Ovary (tissue), 7 donors: ENCODE measurements at regions not wholly inside any gene's neighbourhood (a gene's known extent, or its start where the extent isn't known, plus 50 kb on each side); places are given as distances from the start of the nearest gene placed in this dataset.

Source experiments
- DNase-seq, 5 donors: peaks; one replicate each; pipeline ENCODE4 v3.0.0-alpha.2; 2019 to 2020
- H3K27ac ChIP-seq, 2 donors: fragments of 200-600 bp; one replicate each; pipeline versions ENCODE4 v1.5.1 to v1.8.0; 2019 to 2022
- H3K27me3 ChIP-seq: fragments of 200-600 bp; one replicate; pipeline ENCODE4 v1.8.0; 2022
- H3K36me3 ChIP-seq: fragments of 200-600 bp; sonication (generic); one replicate; pipeline ENCODE4 v1.5.1; 2019
- H3K4me1 ChIP-seq: one replicate; pipeline ENCODE4 v1.8.1; 2013; ENCODE audit warnings: mild to moderate bottlenecking, moderate library complexity; ENCODE audit not compliant: insufficient read depth
- H3K4me3 ChIP-seq: fragments of 200-600 bp; sonication (generic); one replicate; pipeline ENCODE4 v1.5.1; 2017
- H3K9me3 ChIP-seq, 2 donors: fragments of 200-600 bp in 1 of 2; sonication (generic) in 1 of 2; one replicate each; pipeline versions ENCODE4 v1.5.1 to v1.8.1; 2013 to 2019; ENCODE audit warnings: mild to moderate bottlenecking in 1 of 2, moderate library complexity in 1 of 2
- CTCF ChIP-seq, 3 donors: fragments of 450-650 bp in 2 of 3; fragments of 200-600 bp in 1 of 3; IDR thresholded peaks; one replicate each; pipeline versions ENCODE4 v1.5.1 to v1.8.0; 2016 to 2022; ENCODE audit warnings: antibody characterized with exemption in 3 of 3, mild to moderate bottlenecking in 1 of 3
- EP300 ChIP-seq: sonication (generic); formaldehyde crosslinking; IDR thresholded peaks from one replicate; pipeline ENCODE4 v1.6.1; 2017; ENCODE audit warnings: antibody characterized with exemption
- POLR2A ChIP-seq: fragments of 450-650 bp; IDR thresholded peaks from one replicate; pipeline ENCODE4 v1.6.1; 2017; ENCODE audit warnings: antibody characterized with exemption, mild to moderate bottlenecking, moderate library complexity
- WGBS, 3 donors: extraction: QIAGEN DNeasy Blood & Tissue Kit in 1 of 3; methylation state at CpG; one replicate each; pipeline versions ENCODE4 v1.1.5 to v1.1.7; 2013 to 2017; 5-methylcytosine and 5-hydroxymethylcytosine counted together
- intact Hi-C, 4 donors: fragments of 100-400 bp; cut with DNase I; formaldehyde crosslinking; loops; one replicate each; pipeline versions ENCODE4 v1.11.0 to v1.15.1; 2022 to 2023
- donor health status: DM: no; HTN: no; CAD: no; lungs with moderate emphysema.
- donor health status: DM: no; HTN: no; CAD: no.
- donor health status: Bipolar disorder and iron deficiency.
- donor health status: DM: no; HTN: no; CAD: no.
- donor health status: DM: yes; HTN: yes; CAD: no.

- TF ChIP-seq EP300, result no peak
- no peak for TF ChIP-seq POLR2A
- 0 to 16% (median 12%) methylated on average over 1 of the region's 1 CpG for WGBS, 3 donors
- Histone ChIP-seq H3K4me1 (peaks cover 8% of the 10 kb centered on the region), H3K36me3 (no peaks in the 10 kb centered on the region), H3K27ac (no peak overlapping the region), H3K27me3 (no peaks in the 10 kb centered on the region), H3K4me3 (no peak overlapping the region), H3K9me3 (no peaks in the 10 kb centered on the region)
- no peak for DNase-seq
- intact Hi-C loops, result no loop called here
Measured at GRCh38 chr3:150149651-150150051, 179.0 kb upstream of the PFN2 start.

GRCh38 chr3:150148227-150148626 is 177.5 kb upstream of the PFN2 start:
- Histone ChIP-seq H3K4me3 (no peak overlapping the region), H3K4me1 (peaks cover 8% of the 10 kb centered on the region), H3K36me3 (no peaks in the 10 kb centered on the region), H3K27ac (peak overlapping the region in 1 of 2 donors; percentile 63), H3K27me3 (no peaks in the 10 kb centered on the region), H3K9me3 (no peaks in the 10 kb centered on the region)
- 66 to 77% (median 76%) methylated on average over 5 of the region's 5 CpGs for WGBS, 3 donors
- no peak for TF ChIP-seq POLR2A
- no peak for TF ChIP-seq CTCF (IDR thresholded peaks at IDR 0.05)
- TF ChIP-seq EP300, result no peak
- intact Hi-C loops, result no loop called here
- DNase-seq, result no peak

GRCh38 chr3:150147776-150148175 is 177.1 kb upstream of the PFN2 start:
- WGBS, 3 donors, result 7 to 33% (median 16%) methylated on average over 5 of the region's 5 CpGs
- H3K4me1 ChIP-seq, result peaks cover 8% of the 10 kb centered on the region
- no peaks in the 10 kb centered on the region for H3K9me3 ChIP-seq
- intact Hi-C loops, result no loop called here
- no peaks in the 10 kb centered on the region for H3K36me3 ChIP-seq
- H3K27ac ChIP-seq, result peak overlapping the region in 1 of 2 donors; percentile 63
- TF ChIP-seq EP300 (no peak), CTCF (IDR thresholded peaks at IDR 0.05) (no peak), POLR2A (no peak)
- H3K27me3 ChIP-seq, result no peaks in the 10 kb centered on the region
- H3K4me3 ChIP-seq, result no peak overlapping the region
- peak in 1 of 5 donors; percentile 29 for DNase-seq

- intact Hi-C loops, result no loop called here
- WGBS, 3 donors, result 28 to 35% (median 29%) methylated on average over 10 of the region's 10 CpGs
- no peak overlapping the region for H3K4me3 ChIP-seq
Measured at GRCh38 chr3:150146991-150147761, 176.5 kb upstream of the PFN2 start.

More at GRCh38 chr3:150146991-150147761, 176.5 kb upstream of the PFN2 start:
- Histone ChIP-seq H3K27me3 (no peaks in the 10 kb centered on the region), H3K4me1 (peaks cover 8% of the 10 kb centered on the region), H3K9me3 (no peaks in the 10 kb centered on the region), H3K36me3 (no peaks in the 10 kb centered on the region), H3K27ac (peak overlapping the region in 1 of 2 donors; percentile 63)
- DNase-seq, result peak; percentile 20 to 52 (median 37)
- TF ChIP-seq POLR2A (no peak), CTCF (IDR thresholded peaks at IDR 0.05) (no peak), EP300 (no peak)
